A204.1 (cell line): ENCODE measurements at regions not wholly inside any gene's neighbourhood (a gene's known extent, or its start where the extent isn't known, plus 50 kb on each side); places are given as distances from the start of the nearest gene placed in this dataset.

Experiments used
- FAIRE-seq: peaks from 2 replicates; lab custom pipeline; 2012; peaks lifted over from hg19 to GRCh38; lab: Jason Lieb, UNC

GRCh38 chr7:109154748-109155147, 585.1 kb downstream of the DNAJB9 start:
- no peak for FAIRE-seq

- no peak for FAIRE-seq
Observed at GRCh38 chr7:109158246-109158645, 588.6 kb downstream of the DNAJB9 start.

GRCh38 chr7:109176661-109177060, 607.0 kb downstream of the DNAJB9 start:
- FAIRE-seq = peak; percentile 46

- FAIRE-seq = no peak
Observed at GRCh38 chr7:109178342-109178741, 608.7 kb downstream of the DNAJB9 start.

GRCh38 chr7:109179601-109180000, 609.9 kb downstream of the DNAJB9 start:
- no peak for FAIRE-seq

- peak; percentile 14 for FAIRE-seq
Observed at GRCh38 chr7:109190766-109191398, 621.2 kb downstream of the DNAJB9 start.

GRCh38 chr7:109206196-109206595, 636.5 kb downstream of the DNAJB9 start:
- FAIRE-seq = no peak

- FAIRE-seq = no peak
Observed at GRCh38 chr7:109213081-109213480, 643.4 kb downstream of the DNAJB9 start.

- no peak for FAIRE-seq
Observed at GRCh38 chr7:109215341-109215740, 645.7 kb downstream of the DNAJB9 start.

GRCh38 chr7:109224100-109224499, 654.4 kb downstream of the DNAJB9 start:
- FAIRE-seq = no peak

- no peak for FAIRE-seq
Observed at GRCh38 chr7:109226699-109227098, 657.0 kb downstream of the DNAJB9 start.

GRCh38 chr7:109235316-109235715, 665.6 kb downstream of the DNAJB9 start:
- FAIRE-seq = no peak

GRCh38 chr7:109246330-109247077, 676.8 kb downstream of the DNAJB9 start:
- no peak for FAIRE-seq

GRCh38 chr7:109256762-109257560, 687.3 kb downstream of the DNAJB9 start:
- no peak for FAIRE-seq

- FAIRE-seq = no peak
Observed at GRCh38 chr7:109259151-109259550, 689.5 kb downstream of the DNAJB9 start.

GRCh38 chr7:109261781-109262180, 692.1 kb downstream of the DNAJB9 start:
- FAIRE-seq = no peak

- FAIRE-seq = no peak
Observed at GRCh38 chr7:109266610-109267009, 696.9 kb downstream of the DNAJB9 start.

GRCh38 chr7:109276348-109276747, 706.7 kb downstream of the DNAJB9 start:
- no peak for FAIRE-seq

GRCh38 chr7:109282726-109283125, 713.1 kb downstream of the DNAJB9 start:
- FAIRE-seq = no peak

GRCh38 chr7:109284943-109285342, 715.3 kb downstream of the DNAJB9 start:
- FAIRE-seq = no peak

- no peak for FAIRE-seq
Observed at GRCh38 chr7:109295158-109295557, 725.5 kb downstream of the DNAJB9 start.

- peak; percentile 34 for FAIRE-seq
Observed at GRCh38 chr7:109308816-109309215, 739.1 kb downstream of the DNAJB9 start.

GRCh38 chr7:109309790-109310189, 740.1 kb downstream of the DNAJB9 start:
- no peak for FAIRE-seq
